HG03432 (cell line): ENCODE measurements at regions not wholly inside any gene's neighbourhood (a gene's known extent, or its start where the extent isn't known, plus 50 kb on each side); places are given as distances from the start of the nearest gene placed in this dataset.
"Not testable (repeated sequence)": the region's sequence is repeated elsewhere in the genome, so short reads cannot be mapped to it uniquely, and the experiment has no call there.

Experiments
- ATAC-seq: cut with Tn5 transposase; IDR thresholded peaks from one replicate; pipeline ENCODE4 v1.9.1; 2021; ENCODE audit warnings: mild to moderate bottlenecking, moderate library complexity; ENCODE audit not compliant: unreplicated experiment

DNA sequence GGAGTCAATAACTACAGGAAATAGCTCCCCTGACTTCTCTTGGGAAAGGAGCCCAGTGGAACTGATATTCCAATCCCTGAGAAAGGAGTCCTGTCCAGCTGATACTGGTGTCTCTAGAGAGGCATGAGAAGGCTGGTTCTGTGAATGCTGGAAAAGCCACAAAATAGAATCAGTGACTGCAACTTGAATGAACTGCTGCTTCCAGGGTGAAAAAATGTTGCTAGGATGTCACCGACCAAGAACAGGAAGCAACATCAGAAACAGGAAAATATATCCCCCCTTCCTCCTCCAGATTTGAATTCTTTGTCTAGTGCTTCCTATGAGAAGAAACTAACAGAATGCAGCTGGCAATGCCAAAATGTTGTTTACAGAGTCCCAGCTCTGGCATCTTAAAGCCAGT lies 269.3 kb upstream of the LYPLAL1 start:
- no peak for ATAC-seq

DNA sequence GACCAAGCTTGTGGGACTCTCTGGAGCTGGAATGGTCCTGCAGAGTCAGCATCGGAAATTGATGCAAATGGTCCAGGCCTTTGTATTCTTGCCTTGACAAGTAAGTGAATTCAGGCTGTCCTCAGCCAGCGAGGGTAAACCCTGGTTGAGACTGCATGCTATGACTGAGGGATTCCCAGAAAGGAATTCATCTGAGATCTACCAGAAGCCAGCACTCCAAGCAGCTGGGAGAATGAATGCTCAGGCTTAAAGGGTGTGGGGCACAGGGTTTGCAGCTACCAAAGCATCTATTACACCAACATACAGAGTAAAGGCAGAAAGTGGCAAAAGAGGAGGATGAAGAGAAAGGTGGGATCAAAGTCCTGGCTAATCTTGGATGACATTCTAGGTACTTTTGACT lies 257.0 kb upstream of the LYPLAL1 start:
- ATAC-seq: no peak

DNA sequence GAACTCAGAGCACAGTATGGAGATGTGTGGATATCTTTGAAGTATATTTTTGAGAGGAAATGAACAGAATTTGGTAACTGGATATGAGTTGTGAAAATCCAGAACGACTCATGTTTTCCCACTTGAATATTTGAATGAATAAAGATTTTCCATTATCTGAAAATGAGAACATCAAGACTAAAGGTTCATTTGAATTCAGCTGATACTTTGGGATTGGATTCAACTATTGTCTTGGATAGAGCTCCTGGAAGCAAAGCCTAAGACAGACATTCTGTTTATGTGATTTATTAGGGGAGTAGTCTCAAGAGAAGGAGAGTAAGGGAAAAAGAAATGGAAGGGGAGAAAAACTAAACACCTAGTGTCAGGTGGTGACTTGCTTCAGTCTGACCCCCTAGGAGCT lies 256.0 kb upstream of the LYPLAL1 start:
- no peak for ATAC-seq

DNA sequence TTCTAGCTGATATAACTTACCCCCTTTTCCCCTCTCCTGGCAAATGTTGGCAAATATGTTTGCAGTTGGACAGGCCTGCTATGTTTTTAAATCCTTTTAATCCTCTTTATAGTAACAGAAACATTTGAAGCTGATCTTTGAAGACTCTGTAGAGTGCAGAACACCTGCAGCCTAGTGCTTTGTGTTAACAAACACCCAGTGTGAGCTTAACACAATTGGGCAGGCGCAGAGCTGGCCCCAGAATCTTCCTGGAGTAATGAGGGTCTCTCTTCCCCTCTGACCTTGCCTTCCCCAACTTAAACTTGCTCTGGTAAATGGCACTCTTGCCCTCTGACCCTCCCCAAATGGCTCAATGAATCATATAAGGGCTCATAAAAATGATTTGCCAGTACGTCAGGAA lies 247.9 kb upstream of the LYPLAL1 start:
- no peak for ATAC-seq

DNA sequence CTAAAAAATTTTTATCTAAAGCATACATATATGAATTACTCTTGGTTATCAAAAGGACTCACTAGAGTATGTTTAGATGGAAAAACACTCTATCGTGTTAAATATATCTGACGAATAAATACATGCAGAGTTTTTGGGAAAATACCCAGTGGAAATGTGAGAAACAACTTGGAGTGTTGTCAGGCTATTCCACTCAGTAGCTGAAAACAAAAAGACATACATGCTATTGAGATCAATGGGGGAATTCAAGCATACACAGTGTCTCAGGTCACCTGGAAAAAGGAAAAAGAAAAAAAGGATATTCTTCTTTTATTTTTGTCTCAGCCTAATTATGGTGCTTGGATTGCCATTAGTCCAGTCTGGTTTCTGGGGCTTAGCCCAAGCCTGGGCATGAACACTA lies 247.0 kb upstream of the LYPLAL1 start:
- no peak for ATAC-seq

DNA sequence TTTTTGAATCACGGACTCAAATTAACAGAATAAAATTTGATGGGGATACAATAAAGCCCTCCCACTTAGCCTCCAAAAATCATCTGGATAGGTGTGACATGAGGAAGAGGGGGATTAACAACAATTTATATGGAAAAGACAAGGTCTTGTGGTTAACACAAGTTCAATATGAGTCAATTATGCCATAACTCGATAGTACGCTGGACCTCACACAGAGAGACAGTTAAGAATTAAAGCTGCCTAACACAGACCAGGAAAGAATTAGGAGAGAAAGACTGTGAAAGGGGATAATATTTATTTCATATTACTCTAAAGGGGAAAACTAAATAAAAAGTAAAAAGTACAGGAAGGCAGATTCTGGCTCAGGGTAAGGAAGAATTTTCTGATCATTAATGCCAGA lies 243.7 kb upstream of the LYPLAL1 start:
- ATAC-seq: no peak

DNA sequence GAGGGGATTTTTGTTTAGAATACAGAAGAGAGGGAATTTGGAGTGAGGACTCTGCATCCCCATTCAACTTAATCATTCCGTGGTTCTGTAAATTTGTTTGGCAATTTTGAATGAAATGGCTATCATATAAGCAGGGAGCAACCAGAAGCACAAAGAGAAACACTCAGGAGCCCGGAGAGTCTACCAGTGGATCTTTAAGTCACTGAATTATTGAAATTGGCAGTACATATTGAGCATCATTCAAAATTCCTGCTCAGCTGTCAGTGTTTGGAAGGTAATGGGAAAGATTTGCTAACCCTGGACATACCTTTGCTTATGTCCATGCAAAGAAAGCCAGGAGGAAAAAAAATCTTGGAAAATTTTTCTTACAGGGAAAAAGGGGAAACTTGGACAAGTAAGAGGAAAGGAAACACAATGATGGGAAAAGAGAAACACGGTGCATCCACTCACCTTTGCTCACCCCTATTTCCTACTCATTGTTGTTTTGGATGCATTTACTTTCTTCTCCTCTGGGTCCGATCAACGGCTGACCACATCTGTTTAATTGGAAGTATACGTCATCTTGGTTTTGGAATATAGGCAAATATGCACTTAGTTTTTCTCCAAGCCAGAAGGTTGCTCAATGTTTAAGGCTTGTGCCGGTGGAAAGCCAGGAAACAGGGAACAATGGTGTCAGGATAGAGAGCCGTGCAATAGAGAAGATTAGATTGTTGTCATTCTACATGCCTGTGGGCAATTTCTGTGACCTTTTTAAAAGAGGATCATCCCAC lies 243.0 kb upstream of the LYPLAL1 start:
- no peak for ATAC-seq

DNA sequence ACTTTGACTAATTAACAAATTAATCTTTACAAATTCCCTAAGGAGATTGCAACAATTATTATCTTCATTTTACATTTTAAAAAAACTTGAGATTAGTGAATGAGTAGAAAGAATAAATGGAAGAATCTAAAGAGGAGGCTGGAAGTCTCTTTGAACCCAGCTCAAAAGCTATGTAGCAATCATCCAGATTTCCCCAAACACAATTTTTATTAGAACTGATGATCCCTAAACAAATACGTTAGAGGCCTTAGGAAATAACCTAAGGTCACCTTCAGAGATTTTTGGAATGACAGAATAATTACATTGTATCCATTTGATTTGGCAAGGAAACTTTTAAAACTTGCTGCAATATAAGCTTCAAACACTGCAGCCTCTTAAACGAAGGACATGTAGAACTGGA lies 242.4 kb upstream of the LYPLAL1 start:
- no peak for ATAC-seq

DNA sequence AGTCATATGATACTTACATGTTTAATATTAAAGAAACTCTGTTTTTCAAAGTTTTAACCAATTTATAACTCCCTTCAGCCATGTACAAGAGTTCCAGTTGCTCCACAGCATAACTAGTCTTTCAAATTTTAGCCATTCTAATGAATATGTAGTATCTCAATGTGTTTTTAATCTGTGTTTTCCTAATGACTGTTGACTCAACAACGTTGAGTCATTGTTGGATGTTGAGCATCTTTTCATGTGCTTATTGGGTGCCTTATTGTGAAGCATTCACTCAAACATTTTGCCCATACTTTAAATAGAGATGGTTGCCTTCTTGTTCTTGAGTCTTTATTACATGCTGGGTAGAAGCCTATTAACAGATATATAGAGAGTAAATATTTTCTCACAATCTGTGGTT lies 240.2 kb upstream of the LYPLAL1 start:
- no peak for ATAC-seq

DNA sequence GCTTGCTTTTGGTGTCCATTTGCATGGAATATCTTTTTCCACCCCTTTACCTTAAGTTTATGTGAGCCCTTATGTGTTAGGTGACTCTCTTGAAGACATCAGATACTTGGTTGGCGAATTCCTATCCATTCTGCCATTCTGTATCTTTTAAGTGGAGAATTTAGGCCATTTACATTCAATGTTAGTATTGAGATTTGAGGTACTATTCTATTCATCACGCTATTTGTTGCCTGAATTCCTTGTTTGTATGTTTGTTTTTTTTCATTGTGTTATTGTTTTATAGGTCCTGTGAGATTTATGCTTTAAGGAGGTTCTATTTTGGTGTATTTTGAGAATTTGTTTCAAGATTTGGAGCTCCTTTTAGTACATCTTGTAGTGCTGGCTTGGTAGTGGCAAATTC lies 238.3 kb upstream of the LYPLAL1 start:
- ATAC-seq: not testable (repeated sequence)

DNA sequence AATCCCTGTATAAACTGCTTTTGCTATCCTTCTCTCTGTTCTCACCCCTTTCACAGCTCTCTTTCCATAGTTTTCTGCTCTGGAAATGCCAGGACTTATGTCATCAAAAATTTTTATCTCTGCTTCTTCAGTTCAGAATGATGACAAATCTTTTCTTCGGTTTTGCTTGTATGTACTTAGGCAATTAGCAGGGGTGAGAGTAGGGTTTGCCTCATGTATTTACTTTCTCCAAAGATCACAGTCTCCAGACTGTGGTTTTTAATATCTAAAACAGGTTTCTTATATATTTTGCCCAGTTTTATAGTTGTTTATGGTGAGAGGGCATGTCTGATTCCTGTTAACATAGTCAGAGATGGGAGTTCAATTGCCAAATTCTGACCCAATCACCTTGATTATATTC lies 235.4 kb upstream of the LYPLAL1 start:
- no peak for ATAC-seq

DNA sequence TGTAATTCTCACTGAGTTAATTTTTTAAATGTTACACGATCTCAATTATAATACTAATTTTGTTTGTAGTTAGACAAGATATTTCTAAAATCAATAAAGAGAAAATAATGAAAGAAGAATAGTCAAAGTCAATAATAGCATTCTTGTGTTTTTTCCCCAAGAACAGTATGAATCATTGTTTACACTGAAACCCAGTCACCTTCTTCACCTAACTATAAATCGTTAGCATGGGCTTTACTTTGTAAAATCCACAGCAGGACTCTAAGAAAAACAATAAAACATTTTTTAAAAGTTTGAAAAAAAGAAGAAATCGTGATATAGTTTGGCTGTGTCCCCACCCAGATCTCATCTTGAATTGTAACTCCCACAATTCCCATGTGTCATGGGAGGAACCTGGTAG lies 234.6 kb upstream of the LYPLAL1 start:
- no peak for ATAC-seq

DNA sequence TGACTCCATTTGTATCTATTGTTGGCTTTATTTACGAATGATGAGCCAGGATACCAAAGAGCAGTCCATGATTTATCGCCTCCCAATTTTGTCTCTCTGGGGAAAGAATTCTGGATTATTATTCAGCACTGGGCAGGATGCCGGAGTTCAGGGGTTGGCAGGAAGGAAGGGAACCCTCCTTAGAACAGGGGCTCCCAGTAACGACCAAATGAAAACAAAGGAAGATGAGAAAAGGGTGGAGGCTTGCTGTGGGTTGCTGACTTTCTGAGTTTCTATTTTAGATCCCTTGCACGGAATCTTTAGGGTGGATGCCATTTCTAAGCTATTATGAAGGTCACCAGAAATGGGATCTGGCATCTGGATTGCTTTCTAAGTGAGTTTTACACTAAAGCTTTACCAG lies 231.2 kb upstream of the LYPLAL1 start:
- no peak for ATAC-seq

DNA sequence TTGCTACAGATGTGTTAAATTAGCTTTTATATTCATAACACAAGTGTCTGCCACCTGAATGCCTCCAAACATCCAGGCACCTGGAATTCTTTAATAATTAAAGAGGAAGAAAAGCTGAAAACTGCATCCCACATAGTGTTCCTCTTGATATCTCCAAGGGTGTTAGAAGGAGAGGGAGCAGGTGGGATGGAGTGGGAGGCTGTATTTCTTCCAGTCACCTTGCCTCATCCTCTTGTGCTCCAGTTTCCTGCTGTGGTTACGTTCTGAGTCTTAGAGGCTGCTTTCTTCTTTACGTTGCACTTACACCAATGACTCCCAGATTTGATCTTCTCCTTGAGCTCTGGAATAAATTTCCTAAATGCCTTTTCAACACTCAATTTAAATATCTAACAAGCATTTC lies 230.3 kb upstream of the LYPLAL1 start:
- ATAC-seq: no peak

DNA sequence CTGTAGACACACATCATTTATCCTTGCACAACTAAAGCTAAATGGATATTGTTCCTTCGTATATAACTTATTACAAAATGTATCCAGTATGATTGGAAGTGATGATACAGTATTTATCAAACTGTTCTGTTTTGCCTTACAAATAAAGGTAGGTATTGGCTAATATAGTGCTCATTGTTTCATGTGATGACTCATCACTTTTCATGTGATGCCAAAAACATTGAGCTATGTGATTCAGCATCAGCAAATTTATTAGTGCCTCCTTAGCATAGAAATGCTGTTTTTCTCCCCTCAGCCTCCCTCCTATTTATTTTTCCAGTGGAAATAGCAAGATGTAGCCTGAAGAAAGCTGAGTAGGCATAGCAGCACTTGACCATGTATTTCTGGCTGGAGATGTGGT lies 228.6 kb upstream of the LYPLAL1 start:
- ATAC-seq: no peak

DNA sequence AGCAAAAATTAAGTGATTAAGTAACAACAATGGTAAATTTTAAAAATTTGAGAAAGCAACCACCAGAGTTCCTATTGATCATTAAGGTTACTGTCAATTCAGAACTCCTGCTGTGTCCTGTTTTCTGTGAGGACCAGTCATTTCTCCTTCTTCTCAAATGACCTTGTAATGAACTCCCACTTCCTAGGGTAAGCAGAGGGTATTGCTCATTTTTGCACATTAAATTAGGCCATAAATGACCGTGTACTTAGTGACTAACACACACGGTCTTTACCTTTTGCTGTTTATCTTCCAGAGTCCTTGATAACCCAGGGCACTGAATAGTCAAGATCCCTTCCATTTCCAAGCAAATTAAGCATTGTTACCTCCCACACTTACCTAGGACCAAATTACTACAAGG lies 227.5 kb upstream of the LYPLAL1 start:
- ATAC-seq: peak; percentile 56

DNA sequence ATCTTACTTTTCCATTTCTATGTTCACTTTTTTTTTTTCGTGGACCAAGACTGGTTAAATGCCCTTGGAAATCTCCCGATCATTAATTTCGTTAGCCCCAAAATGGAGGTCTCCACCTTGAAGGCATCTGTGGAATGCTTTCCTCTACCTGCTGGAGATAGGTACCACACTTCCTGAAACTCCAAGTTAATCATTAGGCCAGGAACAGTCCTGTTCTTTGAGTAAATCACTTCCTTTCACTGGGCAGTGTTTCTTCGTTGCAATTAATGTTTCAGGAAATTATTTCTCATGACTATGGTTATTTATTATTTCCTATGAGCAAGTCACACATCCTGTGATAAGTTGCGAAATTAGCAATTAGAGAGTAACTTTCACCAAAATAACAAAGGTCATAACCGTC lies 225.2 kb upstream of the LYPLAL1 start:
- ATAC-seq: no peak

DNA sequence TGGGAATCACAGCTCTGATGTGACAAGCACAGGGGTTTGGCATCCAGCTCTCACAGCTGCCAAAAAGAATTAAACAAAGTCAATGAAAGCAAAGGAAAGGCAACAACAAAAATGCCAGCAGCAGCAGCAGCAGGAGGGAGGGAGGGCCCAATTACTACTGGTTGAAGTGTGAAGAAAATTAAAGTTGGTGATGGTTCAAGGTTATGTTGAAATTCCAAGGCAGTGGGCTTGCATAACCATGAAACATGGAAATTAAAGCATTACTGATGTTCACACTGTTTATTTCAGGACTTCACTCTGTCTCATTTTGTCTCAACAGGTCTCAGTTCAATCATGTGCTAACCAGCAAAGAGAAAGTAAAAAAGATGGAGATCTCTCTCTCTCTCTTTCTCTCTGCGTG lies 220.3 kb upstream of the LYPLAL1 start:
- no peak for ATAC-seq

DNA sequence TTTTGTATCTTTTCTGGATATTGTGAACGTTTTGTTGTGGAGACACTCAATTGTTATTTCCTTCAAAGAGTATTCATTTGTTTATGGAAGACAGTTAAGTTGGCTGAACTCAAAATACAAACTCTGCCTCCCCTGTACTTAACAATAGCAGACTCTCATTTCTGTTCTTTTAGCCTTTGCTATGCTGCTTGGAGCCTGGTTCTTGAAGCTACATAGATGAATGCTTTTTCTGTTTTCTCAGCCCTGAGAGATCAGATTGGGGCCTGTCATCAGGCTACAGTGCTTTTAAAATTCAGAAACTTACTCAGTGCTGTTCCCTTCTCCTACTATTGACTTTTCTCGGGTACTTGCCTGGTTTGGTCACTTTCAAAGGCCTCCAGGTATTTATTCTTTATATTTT lies 215.7 kb upstream of the LYPLAL1 start:
- no peak for ATAC-seq

DNA sequence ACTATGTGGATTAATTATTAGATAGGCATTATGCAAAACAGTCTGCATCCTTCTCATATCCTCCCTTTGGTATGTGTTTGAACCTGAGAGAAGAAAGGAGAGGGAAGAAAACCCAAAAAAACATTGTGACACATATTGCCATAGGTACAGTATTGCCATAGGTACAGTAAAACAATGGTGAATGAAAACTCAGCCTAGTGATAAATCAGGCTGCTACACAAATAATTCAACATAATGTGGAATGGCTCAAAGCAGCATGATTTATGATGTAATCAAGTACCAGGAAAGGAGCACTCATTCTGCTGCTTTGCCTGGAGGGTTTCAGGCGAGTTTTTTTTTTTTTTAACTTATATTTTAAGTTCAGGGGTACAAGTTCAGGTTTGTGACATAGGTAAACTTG lies 213.9 kb upstream of the LYPLAL1 start:
- no peak for ATAC-seq

DNA sequence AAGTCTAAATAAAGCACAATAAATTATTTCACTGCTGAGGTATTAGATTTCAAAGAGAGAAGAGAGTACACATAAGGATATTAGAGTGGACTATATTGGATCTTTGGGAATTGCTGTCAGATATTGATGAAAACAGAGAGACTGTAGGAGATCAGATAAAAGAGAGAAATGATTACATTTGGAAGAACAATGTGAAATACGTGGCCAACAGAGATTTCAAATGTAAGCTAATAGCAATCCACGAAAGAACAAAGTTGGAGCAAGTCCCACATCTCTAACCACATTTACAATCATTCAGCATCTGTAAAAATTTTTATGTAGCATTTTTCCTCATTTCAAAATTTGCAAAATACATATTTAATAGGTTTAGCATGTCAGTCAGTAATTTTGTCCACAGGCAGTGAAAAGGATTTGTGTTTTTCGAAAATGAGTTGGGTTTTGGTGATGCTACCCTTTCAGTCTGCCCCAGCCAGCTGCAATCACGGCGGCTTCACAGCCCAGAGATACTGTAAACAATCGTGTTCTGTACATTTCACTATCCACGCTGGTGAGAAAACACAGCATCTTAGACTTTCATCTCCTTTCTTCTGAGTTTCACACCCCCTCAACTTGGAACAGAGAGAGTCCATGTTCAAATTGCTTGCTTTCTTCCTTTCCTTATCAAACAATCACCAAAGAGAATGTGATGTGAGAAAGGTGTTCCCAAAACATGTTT lies 209.1 kb upstream of the LYPLAL1 start:
- no peak for ATAC-seq

DNA sequence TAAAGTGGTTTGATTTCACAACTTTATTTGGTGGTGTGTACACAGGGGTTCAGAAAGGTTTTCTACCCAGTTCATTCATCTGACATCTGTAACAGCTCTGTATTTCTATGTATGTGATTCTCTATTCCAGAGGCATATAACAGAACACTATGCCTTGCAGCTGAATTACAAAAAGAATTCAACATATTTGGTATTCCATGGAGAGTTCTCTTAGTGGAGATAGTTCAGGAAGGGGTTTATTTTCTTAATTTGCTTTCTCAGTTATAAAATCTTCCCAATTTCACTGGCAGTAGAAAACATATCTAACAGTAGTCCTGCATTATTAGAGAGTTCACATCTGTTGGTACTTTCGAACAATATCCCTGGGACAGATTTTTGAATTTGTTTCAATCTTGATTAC lies 207.9 kb upstream of the LYPLAL1 start:
- no peak for ATAC-seq

DNA sequence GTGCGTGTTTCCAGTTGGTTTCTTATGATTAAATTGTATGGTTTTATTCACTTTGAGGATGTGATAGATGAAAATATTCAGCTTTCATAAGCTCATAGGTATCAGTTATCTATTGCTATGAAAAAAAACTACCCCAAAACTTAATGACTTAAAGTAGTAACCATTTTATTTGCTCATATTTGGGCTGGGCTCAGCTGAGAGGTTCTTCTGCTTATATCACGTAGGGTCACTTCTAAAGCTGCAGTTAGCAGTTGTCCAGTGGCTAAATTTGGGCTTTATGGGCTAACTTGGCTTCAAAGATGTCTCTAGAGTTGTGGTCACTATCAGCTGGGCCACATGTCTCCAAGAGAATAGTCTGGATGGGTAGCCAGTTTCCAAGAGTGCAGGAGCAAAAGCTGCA lies 206.4 kb upstream of the LYPLAL1 start:
- no peak for ATAC-seq
